ENCODE measurements at regions not wholly inside any gene's neighbourhood (a gene's known extent, or its start where the extent isn't known, plus 50 kb on each side); places are given as distances from the start of the nearest gene placed in this dataset.

- no peak for DNase-seq
Observed at GRCh38 chr5:57332361-57332760, 150.2 kb downstream of the ACTBL2 start.

DNA sequence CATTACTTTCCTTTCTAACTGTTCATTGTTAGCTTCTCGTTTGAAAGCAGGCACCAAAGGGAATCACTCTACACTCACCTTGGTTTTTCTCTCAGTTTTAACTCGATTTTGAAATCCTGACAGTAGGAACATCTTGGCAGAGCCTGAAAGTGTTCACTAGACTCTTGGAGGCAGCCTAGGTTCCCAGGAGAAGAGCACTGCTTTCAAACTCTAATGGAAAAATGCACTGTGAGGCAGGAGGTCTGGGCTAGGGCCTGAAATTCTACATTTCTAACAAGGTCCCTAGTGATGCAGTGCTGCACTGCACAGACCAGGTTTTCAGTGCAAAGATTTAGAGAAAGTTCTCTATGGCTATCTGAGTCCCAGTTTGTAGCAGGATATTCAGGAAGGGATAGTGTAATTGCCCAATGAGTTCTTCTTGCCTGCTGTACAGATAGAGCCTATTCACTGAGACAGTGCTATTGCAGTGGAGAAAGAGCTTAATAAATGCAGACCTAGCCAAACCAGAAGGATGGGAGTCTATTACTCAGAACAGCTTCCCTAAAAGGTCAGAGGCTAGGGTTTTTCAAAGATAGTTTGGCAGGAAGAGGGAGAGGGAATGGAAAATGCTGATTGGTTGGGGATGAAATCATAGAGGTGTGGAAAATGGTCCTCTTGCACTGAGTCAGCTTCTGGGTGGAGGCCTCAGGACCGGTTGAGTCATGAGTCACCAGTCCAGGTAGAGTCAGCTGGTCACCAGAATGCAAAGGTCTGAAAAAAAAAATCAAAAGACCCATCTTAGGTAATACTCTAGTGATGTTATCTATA is 153.9 kb downstream of the GPBP1 start:
- DNase-seq = peak; percentile 78

DNA sequence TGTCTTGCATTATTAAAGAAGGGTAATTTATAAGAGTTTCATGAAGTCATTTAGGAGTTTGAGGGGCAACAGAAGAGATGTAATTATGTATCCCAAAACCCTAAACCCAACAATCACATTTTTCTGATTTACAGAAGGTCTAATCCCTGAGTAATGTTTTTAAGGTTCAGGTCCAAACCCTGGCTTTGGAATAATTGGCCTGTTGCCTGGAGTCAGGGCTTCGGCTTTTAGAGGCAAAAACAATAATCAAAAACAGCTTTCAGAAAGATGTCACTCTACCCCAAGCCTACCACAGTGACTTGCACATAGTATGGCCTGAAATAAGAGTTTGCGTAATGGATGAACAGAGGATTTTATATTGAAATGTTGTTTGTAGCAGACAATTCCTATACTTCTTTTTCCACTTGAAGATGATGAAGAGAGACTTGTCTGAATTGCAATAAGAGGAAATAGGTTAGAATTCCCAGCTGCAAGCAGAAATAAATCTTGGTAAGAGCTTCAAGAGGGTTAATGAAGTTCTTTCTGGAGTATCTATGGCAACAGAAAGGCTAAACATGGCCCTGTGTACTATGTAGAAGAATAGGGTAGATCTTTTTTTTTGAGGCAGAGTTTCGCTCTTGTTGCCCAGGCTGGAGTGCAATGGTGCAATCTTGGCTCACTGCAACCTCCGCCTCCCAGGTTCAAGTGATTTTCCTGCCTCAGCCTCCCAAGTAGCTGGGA is 152.0 kb downstream of the GPBP1 start:
- no peak for DNase-seq

DNA sequence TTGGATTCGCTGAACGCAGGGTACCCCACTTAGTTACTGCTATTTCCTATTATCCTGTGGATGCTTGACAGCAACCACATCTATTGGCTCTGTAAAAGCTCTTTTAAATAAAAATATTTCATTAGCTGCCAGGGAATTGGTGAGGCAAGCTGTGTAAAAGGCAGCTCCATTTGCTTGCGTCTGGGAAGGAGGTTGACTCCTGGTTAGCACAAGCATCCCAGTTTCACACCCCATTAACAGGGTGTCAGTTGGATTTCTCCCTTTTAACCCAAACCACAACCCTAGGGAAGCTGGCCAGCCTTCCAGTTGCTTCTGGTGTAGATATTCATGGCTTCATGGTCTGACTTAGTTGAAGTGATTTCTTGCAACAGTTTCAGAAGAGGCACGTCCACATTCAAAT is 151.0 kb downstream of the GPBP1 start:
- DNase-seq = no peak

- DNase-seq = no peak
Observed at GRCh38 chr5:57324181-57324580, 150.3 kb downstream of the GPBP1 start.

DNA sequence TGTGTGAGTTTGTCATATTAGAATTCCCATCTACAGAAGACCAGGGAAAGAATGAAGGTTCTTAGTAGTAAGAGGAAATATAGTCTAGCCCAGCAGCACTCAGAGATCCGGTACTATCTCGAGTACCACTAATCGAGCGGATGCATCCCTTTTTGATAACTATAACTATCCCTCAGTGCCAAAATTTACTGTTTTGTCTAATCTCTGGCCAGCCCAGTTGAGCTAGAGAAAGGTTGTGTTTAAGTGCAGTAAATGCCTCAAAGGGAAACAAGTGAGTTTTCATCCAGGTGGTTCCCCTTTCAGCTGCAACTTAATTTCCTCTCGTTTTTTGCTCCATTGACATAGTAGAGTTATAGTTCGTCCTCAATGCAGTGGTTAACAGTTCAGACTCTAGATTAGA is 146.7 kb downstream of the GPBP1 start:
- DNase-seq = no peak

DNA sequence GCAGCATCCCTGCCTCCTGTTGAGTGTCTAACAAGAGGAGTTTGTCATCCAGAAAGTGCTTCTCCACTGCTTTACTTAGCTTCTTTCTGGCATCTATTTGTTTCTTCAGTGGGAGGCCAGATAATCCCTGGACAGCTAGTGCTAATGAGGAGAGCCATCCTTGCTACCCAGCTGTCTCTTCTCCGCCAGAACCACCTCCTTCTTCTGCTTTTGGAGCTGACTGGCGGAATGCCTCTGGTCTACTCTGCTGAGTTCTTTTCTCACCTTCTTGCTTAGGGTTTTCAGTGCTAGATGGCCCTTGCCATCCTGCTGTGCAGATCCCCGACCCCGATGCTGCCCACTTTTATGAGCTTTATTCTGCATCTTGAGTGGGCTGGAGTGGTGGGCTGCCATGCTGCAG is 145.8 kb downstream of the GPBP1 start:
- no peak for DNase-seq

- no peak for DNase-seq
Observed at GRCh38 chr5:57318251-57318650, 144.4 kb downstream of the GPBP1 start.

DNA sequence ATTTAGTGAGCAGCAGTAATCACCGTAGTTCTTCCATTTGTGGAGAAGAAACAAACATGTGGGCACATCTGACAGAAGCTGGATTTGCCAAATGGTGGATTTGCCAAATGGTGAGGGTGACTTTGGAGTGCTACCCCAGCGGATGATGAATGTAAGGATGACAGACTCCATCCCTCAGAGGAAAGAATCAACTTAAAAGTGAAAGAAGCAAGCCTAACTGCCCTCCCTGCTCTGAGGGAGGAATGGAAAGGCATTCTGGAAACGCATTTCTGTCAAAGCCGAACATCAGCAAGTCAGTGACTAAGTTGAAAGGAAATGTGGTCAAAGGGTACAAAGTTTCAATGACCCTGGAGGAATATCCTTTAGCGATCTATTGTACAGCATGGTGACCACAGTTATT is 143.5 kb downstream of the GPBP1 start:
- peak; percentile 29 for DNase-seq

GRCh38 chr5:57316798-57317327 is 143.0 kb downstream of the GPBP1 start:
- DNase-seq = peak; percentile 99

DNA sequence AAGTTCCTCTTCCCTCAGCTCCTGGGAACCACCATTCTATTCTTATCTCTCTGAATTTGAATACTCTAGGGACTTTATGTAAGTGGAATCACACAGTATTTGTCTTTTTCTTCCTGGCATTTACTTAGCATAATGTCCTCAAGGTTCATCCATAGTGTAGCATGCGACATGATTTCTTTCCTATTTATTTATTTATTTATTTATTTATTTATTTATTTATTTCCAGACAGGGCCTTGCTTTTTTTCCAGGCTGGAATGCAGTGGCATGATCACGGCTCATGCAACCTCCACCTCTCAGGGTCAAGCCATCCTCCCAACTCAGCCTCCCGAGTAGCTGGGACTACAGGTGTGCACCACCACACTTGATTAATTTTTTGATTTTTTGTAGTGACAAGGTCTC is 142.1 kb downstream of the GPBP1 start:
- DNase-seq = no peak

Data from NCI-H226 (cell line).